ENCODE measurements at regions not wholly inside any gene's neighbourhood (a gene's known extent, or its start where the extent isn't known, plus 50 kb on each side); places are given as distances from the start of the nearest gene placed in this dataset.

DNA sequence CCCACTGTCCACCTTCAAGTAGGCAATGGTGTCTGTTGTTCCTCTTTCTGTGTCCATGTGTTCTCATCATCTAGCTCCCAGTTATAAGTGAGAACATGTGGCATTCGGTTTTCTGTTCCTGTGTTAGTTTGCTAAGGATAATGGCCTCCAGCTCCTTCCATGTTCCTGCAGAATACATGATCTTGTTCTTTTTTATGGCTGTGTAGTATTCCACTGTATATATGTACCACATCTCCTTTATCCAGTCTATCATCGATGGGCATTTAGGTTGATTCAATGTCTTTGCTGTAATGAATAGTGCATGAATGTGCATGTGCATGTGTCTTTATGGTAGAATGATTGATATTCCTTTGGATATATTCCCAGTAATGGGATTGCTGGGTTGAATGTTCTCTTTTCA lies 123.3 kb upstream of the LHX5 start:
- H3K36me3 ChIP-seq (ENCODE audit: control insufficient read depth, insufficient read depth, low read length): no peaks in the 10 kb centered on the region
- H3K27me3 ChIP-seq (ENCODE audit: control insufficient read depth, insufficient read depth, low read length): peaks cover 9% of the 10 kb centered on the region
- DNase-seq (ENCODE audit: low read depth in 4 of 6, low spot score in 6 of 6): no peak
- H3K4me3 ChIP-seq (ENCODE audit: low read depth, low read length): no peak overlapping the region
- H3K27ac ChIP-seq (ENCODE audit: low read depth, low read length): no peak overlapping the region
- no peaks in the 10 kb centered on the region for H3K9me3 ChIP-seq (ENCODE audit: control insufficient read depth, insufficient read depth, low read length)
- WGBS (ENCODE audit: insufficient coverage): no CpG with 5 or more reads among the region's 2 CpGs
- H3K4me1 ChIP-seq (ENCODE audit: control insufficient read depth, insufficient read depth, low read length): peaks cover 5% of the 10 kb centered on the region

- WGBS (ENCODE audit: insufficient coverage): 0% methylated on average over 46 of the region's 46 CpGs
Observed at GRCh38 chr12:113591480-113591974, 119.9 kb upstream of the LHX5 start.

GRCh38 chr12:113589437-113589836 lies 117.8 kb upstream of the LHX5 start:
- Histone ChIP-seq H3K4me3 (ENCODE audit: low read depth, low read length) (no peak overlapping the region), H3K27me3 (ENCODE audit: control insufficient read depth, insufficient read depth, low read length) (peaks cover 22% of the 10 kb centered on the region), H3K36me3 (ENCODE audit: control insufficient read depth, insufficient read depth, low read length) (no peaks in the 10 kb centered on the region), H3K9me3 (ENCODE audit: control insufficient read depth, insufficient read depth, low read length) (no peaks in the 10 kb centered on the region), H3K27ac (ENCODE audit: low read depth, low read length) (no peak overlapping the region), H3K4me1 (ENCODE audit: control insufficient read depth, insufficient read depth, low read length) (peaks cover 5% of the 10 kb centered on the region)
- WGBS (ENCODE audit: insufficient coverage): 85% methylated on average over 1 of the region's 1 CpG
- no peak for DNase-seq (ENCODE audit: low read depth in 4 of 6, low spot score in 6 of 6)

More at GRCh38 chr12:113591480-113591974, 119.9 kb upstream of the LHX5 start:
- Histone ChIP-seq H3K27me3 (ENCODE audit: control insufficient read depth, insufficient read depth, low read length) (peaks cover 22% of the 10 kb centered on the region), H3K4me1 (ENCODE audit: control insufficient read depth, insufficient read depth, low read length) (peaks cover 5% of the 10 kb centered on the region), H3K4me3 (ENCODE audit: low read depth, low read length) (no peak overlapping the region), H3K36me3 (ENCODE audit: control insufficient read depth, insufficient read depth, low read length) (no peaks in the 10 kb centered on the region), H3K9me3 (ENCODE audit: control insufficient read depth, insufficient read depth, low read length) (no peaks in the 10 kb centered on the region), H3K27ac (ENCODE audit: low read depth, low read length) (no peak overlapping the region)
- DNase-seq (ENCODE audit: low read depth in 4 of 6, low spot score in 6 of 6): peak in 3 of 6 donors; percentile 17 to 85 (median 71)

- H3K27me3 ChIP-seq (ENCODE audit: control insufficient read depth, insufficient read depth, low read length): peaks cover 20% of the 10 kb centered on the region
- 15% methylated on average over 2 of the region's 5 CpGs for WGBS (ENCODE audit: insufficient coverage)
- DNase-seq (ENCODE audit: low read depth in 4 of 6, low spot score in 6 of 6): no peak
- H3K27ac ChIP-seq (ENCODE audit: low read depth, low read length): no peak overlapping the region
- no peaks in the 10 kb centered on the region for H3K36me3 ChIP-seq (ENCODE audit: control insufficient read depth, insufficient read depth, low read length)
- peaks cover 5% of the 10 kb centered on the region for H3K4me1 ChIP-seq (ENCODE audit: control insufficient read depth, insufficient read depth, low read length)
- no peak overlapping the region for H3K4me3 ChIP-seq (ENCODE audit: low read depth, low read length)
- no peaks in the 10 kb centered on the region for H3K9me3 ChIP-seq (ENCODE audit: control insufficient read depth, insufficient read depth, low read length)
Observed at GRCh38 chr12:113587720-113588119, 116.0 kb upstream of the LHX5 start.

GRCh38 chr12:113586461-113586860 lies 114.8 kb upstream of the LHX5 start:
- H3K9me3 ChIP-seq (ENCODE audit: control insufficient read depth, insufficient read depth, low read length): no peaks in the 10 kb centered on the region
- H3K36me3 ChIP-seq (ENCODE audit: control insufficient read depth, insufficient read depth, low read length): no peaks in the 10 kb centered on the region
- H3K27me3 ChIP-seq (ENCODE audit: control insufficient read depth, insufficient read depth, low read length): peaks cover 19% of the 10 kb centered on the region
- 94% methylated on average over 3 of the region's 4 CpGs for WGBS (ENCODE audit: insufficient coverage)
- peaks cover under 1% of the 10 kb centered on the region for H3K4me1 ChIP-seq (ENCODE audit: control insufficient read depth, insufficient read depth, low read length)
- DNase-seq (ENCODE audit: low read depth in 4 of 6, low spot score in 6 of 6): no peak
- no peak overlapping the region for H3K27ac ChIP-seq (ENCODE audit: low read depth, low read length)
- no peak overlapping the region for H3K4me3 ChIP-seq (ENCODE audit: low read depth, low read length)

DNA sequence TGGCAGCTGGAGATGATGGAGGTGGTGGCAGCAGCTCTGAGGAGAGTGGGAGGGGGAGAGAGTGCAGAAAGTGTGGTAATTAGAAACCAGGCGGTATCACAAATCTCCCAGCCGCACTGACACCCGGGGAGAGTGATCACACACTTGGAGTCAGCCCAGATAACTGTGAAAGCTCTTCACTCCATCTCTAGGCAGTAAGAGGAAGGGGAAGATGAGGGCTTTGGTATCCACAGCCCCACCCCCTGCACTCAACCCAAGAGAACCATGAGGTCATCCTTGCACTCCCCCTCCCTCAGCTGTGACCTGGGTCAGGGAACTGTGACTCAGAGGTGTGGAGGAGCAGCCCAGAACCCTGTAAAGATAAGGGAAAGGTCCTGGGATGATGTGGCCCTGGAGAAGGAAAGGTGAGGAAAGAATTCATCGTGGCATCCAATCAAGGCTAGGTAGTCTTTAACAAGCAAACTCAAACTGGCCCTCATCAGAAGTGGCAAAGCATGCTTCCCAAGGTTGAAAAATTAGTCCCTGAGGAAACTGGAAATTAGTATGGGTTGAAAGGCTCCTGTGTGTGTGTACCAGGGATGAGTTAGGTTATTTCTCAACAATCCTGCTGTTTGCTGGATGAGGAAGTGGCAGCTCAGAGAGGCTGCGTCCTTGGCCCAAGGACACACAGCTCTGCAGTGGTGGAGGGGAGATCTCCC lies 111.0 kb upstream of the LHX5 start:
- no peaks in the 10 kb centered on the region for H3K36me3 ChIP-seq (ENCODE audit: control insufficient read depth, insufficient read depth, low read length)
- peaks cover 9% of the 10 kb centered on the region for H3K27me3 ChIP-seq (ENCODE audit: control insufficient read depth, insufficient read depth, low read length)
- WGBS (ENCODE audit: insufficient coverage): 53% methylated on average over 2 of the region's 5 CpGs
- H3K4me1 ChIP-seq (ENCODE audit: control insufficient read depth, insufficient read depth, low read length): no peaks in the 10 kb centered on the region
- peak in 1 of 6 donors; percentile 81 for DNase-seq (ENCODE audit: low read depth in 4 of 6, low spot score in 6 of 6)
- H3K4me3 ChIP-seq (ENCODE audit: low read depth, low read length): no peak overlapping the region
- H3K9me3 ChIP-seq (ENCODE audit: control insufficient read depth, insufficient read depth, low read length): peaks cover 2% of the 10 kb centered on the region
- H3K27ac ChIP-seq (ENCODE audit: low read depth, low read length): no peak overlapping the region

- Histone ChIP-seq H3K4me1 (ENCODE audit: control insufficient read depth, insufficient read depth, low read length) (no peaks in the 10 kb centered on the region), H3K4me3 (ENCODE audit: low read depth, low read length) (no peak overlapping the region), H3K36me3 (ENCODE audit: control insufficient read depth, insufficient read depth, low read length) (no peaks in the 10 kb centered on the region), H3K27me3 (ENCODE audit: control insufficient read depth, insufficient read depth, low read length) (peaks cover 8% of the 10 kb centered on the region), H3K9me3 (ENCODE audit: control insufficient read depth, insufficient read depth, low read length) (peaks cover 2% of the 10 kb centered on the region), H3K27ac (ENCODE audit: low read depth, low read length) (no peak overlapping the region)
- no peak for DNase-seq (ENCODE audit: low read depth in 4 of 6, low spot score in 6 of 6)
Observed at GRCh38 chr12:113581342-113581741, 109.7 kb upstream of the LHX5 start.

DNA sequence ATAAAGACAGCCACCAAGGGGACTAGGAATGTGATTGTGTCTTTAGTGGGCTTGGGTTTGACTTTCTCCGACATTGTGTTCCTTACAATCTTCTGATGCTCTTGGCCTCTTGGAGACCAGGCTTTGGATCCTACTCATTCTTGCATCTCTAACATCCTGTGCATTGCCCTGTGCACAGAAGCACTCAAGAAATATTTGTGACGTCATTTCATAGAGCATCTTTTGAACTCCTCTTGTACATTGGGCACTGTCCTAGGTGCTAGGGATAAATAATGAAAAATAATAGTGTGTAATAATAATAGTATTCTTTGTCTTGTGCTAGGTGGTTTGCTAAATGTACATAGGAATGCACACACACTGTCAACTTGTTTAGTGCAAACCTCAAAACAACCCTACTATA lies 108.8 kb upstream of the LHX5 start:
- peaks cover 2% of the 10 kb centered on the region for H3K9me3 ChIP-seq (ENCODE audit: control insufficient read depth, insufficient read depth, low read length)
- H3K27ac ChIP-seq (ENCODE audit: low read depth, low read length): no peak overlapping the region
- H3K4me1 ChIP-seq (ENCODE audit: control insufficient read depth, insufficient read depth, low read length): no peaks in the 10 kb centered on the region
- no peaks in the 10 kb centered on the region for H3K36me3 ChIP-seq (ENCODE audit: control insufficient read depth, insufficient read depth, low read length)
- peaks cover 8% of the 10 kb centered on the region for H3K27me3 ChIP-seq (ENCODE audit: control insufficient read depth, insufficient read depth, low read length)
- no CpG with 5 or more reads among the region's 2 CpGs for WGBS (ENCODE audit: insufficient coverage)
- H3K4me3 ChIP-seq (ENCODE audit: low read depth, low read length): no peak overlapping the region
- no peak for DNase-seq (ENCODE audit: low read depth in 4 of 6, low spot score in 6 of 6)

DNA sequence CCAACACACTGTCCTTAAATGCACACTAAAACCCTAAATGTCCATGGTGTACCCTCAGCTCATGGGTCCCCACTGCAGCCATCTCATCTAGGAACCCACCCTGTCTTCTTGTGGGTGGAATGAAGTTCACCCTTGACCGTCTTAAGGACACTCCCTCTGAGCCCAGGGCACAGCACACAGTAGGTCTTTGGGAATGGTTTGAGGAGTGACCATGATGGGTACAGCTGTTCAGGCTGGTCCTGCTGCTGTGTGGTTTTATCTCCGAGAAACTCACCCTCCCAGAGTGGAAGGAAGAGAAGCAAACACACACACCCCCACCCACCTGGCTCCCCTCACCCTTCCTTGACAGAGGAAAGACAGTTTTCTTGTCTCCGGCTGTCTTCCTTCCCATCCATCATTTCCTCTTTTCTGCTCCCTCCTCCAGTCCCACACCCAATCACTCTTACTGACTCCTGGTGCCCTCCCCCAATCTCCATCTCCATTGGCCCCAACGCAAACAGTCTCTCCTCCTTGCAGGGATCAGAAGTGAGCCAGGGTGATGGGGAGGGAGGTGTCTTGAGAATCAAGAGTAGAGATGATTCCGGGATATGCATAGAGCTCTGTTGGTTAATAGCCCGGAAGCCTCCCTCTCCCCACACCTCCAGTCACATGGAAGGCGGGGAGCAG lies 105.9 kb upstream of the LHX5 start:
- 40% methylated on average over 1 of the region's 7 CpGs for WGBS (ENCODE audit: insufficient coverage)
- peaks cover 10% of the 10 kb centered on the region for H3K4me1 ChIP-seq (ENCODE audit: control insufficient read depth, insufficient read depth, low read length)
- H3K27ac ChIP-seq (ENCODE audit: low read depth, low read length): no peak overlapping the region
- no peak for DNase-seq (ENCODE audit: low read depth in 4 of 6, low spot score in 6 of 6)
- no peaks in the 10 kb centered on the region for H3K36me3 ChIP-seq (ENCODE audit: control insufficient read depth, insufficient read depth, low read length)
- no peak overlapping the region for H3K4me3 ChIP-seq (ENCODE audit: low read depth, low read length)
- H3K27me3 ChIP-seq (ENCODE audit: control insufficient read depth, insufficient read depth, low read length): peaks cover 10% of the 10 kb centered on the region
- peaks cover 2% of the 10 kb centered on the region for H3K9me3 ChIP-seq (ENCODE audit: control insufficient read depth, insufficient read depth, low read length)

DNA sequence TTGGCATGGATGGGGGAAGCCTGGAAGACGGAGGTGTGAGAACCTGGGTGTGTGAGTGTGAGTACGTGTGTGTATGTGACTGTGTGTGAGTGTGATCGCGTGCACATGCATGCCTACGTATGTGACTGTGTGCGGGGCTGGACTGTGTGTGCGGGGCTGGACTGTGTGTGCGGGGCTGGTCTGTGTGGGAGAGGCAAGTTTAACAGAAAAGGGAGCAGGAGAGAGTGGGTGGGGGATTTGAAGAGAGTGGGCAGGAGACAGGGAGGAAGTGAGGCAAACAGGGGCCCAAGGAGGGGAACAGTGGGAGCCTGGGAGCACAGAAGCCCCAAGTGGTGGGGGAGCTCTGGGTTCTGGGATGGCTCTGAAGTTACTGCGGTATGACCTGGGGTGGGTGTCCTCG lies 103.7 kb upstream of the LHX5 start:
- Histone ChIP-seq H3K36me3 (ENCODE audit: control insufficient read depth, insufficient read depth, low read length) (no peaks in the 10 kb centered on the region), H3K27me3 (ENCODE audit: control insufficient read depth, insufficient read depth, low read length) (peaks cover 5% of the 10 kb centered on the region), H3K4me1 (ENCODE audit: control insufficient read depth, insufficient read depth, low read length) (peaks cover 10% of the 10 kb centered on the region), H3K4me3 (ENCODE audit: low read depth, low read length) (no peak overlapping the region), H3K27ac (ENCODE audit: low read depth, low read length) (no peak overlapping the region), H3K9me3 (ENCODE audit: control insufficient read depth, insufficient read depth, low read length) (no peaks in the 10 kb centered on the region)
- 78% methylated on average over 10 of the region's 10 CpGs for WGBS (ENCODE audit: insufficient coverage)
- DNase-seq (ENCODE audit: low read depth in 4 of 6, low spot score in 6 of 6): no peak

Measured in spinal cord (tissue), 9 donors.